ENCODE measurements at regions not wholly inside any gene's neighbourhood (a gene's known extent, or its start where the extent isn't known, plus 50 kb on each side); places are given as distances from the start of the nearest gene placed in this dataset.

- H4K20me1 ChIP-seq (ENCODE audit: insufficient read depth, low read length), result no peaks in the 10 kb centered on the region
- CTCF ChIA-PET (ENCODE audit: unreplicated experiment), result no interaction called here
- H3K9me3 ChIP-seq (ENCODE audit: low read length), result peaks cover 21% of the 10 kb centered on the region; the same call in 1 of the 2 replicates
- TF ChIP-seq CTCF (conservative IDR thresholded peaks at IDR 0.05; ENCODE audit: low read length) (no peak), EZH2phosphoT487 (IDR thresholded peaks at IDR 0.05; ENCODE audit: borderline replicate concordance, low read depth, low read length) (no peak)
- DNase-seq (ENCODE audit: low spot score), result no peak
- H3K4me2 ChIP-seq (ENCODE audit: low read length), result no peak overlapping the region
- H3K9me2 ChIP-seq (ENCODE audit: insufficient read depth, low read length), result no peaks in the 10 kb centered on the region
- H3K36me3 ChIP-seq (ENCODE audit: insufficient read depth, low read length), result no peaks in the 10 kb centered on the region
- no peaks in the 10 kb centered on the region for H3K4me1 ChIP-seq (ENCODE audit: insufficient read depth, low read length, poor library complexity, severe bottlenecking)
- BruUV-seq (replicated peaks), result no TSS peak
- H3K4me3 ChIP-seq (ENCODE audit: low read depth, low read length, poor library complexity, severe bottlenecking), result no peak overlapping the region
- intact Hi-C loops (cut with micrococcal nuclease; ENCODE audit: unreplicated experiment), result no loop called here
- H3K79me2 ChIP-seq (ENCODE audit: insufficient read depth, low read depth, low read length), result no peaks in the 10 kb centered on the region
- no peak overlapping the region for H2AFZ ChIP-seq (ENCODE audit: low read length)
- H3K27ac ChIP-seq (ENCODE audit: low read depth, low read length, poor library complexity, severe bottlenecking), result no peak overlapping the region
- POLR2A ChIA-PET, result no interaction called here
Measured at GRCh38 chr17:17421346-17422216, 55.2 kb upstream of the MED9 start.

GRCh38 chr17:17422217-17422610 is 54.6 kb upstream of the MED9 start:
- POLR2A ChIA-PET, result no interaction called here
- TF ChIP-seq CTCF (conservative IDR thresholded peaks at IDR 0.05; ENCODE audit: low read length) (no peak), EZH2phosphoT487 (IDR thresholded peaks at IDR 0.05; ENCODE audit: borderline replicate concordance, low read depth, low read length) (no peak)
- no peak overlapping the region for H3K4me2 ChIP-seq (ENCODE audit: low read length)
- no peak overlapping the region for H3K27ac ChIP-seq (ENCODE audit: low read depth, low read length, poor library complexity, severe bottlenecking)
- H3K36me3 ChIP-seq (ENCODE audit: insufficient read depth, low read length), result no peaks in the 10 kb centered on the region
- peaks cover 17% of the 10 kb centered on the region; the same call in 1 of the 2 replicates for H3K9me3 ChIP-seq (ENCODE audit: low read length)
- no peaks in the 10 kb centered on the region for H3K79me2 ChIP-seq (ENCODE audit: insufficient read depth, low read depth, low read length)
- H3K9me2 ChIP-seq (ENCODE audit: insufficient read depth, low read length), result no peaks in the 10 kb centered on the region
- intact Hi-C loops (cut with micrococcal nuclease; ENCODE audit: unreplicated experiment), result no loop called here
- CTCF ChIA-PET (ENCODE audit: unreplicated experiment), result no interaction called here
- no TSS peak for BruUV-seq (replicated peaks)
- H2AFZ ChIP-seq (ENCODE audit: low read length), result no peak overlapping the region
- H3K4me1 ChIP-seq (ENCODE audit: insufficient read depth, low read length, poor library complexity, severe bottlenecking), result no peaks in the 10 kb centered on the region
- H4K20me1 ChIP-seq (ENCODE audit: insufficient read depth, low read length), result no peaks in the 10 kb centered on the region
- no peak overlapping the region for H3K4me3 ChIP-seq (ENCODE audit: low read depth, low read length, poor library complexity, severe bottlenecking)
- no peak for DNase-seq (ENCODE audit: low spot score)

- no peak overlapping the region for H3K4me2 ChIP-seq (ENCODE audit: low read length)
- ChIA-PET POLR2A (no interaction called here), CTCF (ENCODE audit: unreplicated experiment) (no interaction called here)
- H4K20me1 ChIP-seq (ENCODE audit: insufficient read depth, low read length), result no peaks in the 10 kb centered on the region
- no peak for DNase-seq (ENCODE audit: low spot score)
- intact Hi-C loops (cut with micrococcal nuclease; ENCODE audit: unreplicated experiment), result no loop called here
- peaks cover 17% of the 10 kb centered on the region; the same call in 1 of the 2 replicates for H3K9me3 ChIP-seq (ENCODE audit: low read length)
- H3K9me2 ChIP-seq (ENCODE audit: insufficient read depth, low read length), result no peaks in the 10 kb centered on the region
- H3K4me1 ChIP-seq (ENCODE audit: insufficient read depth, low read length, poor library complexity, severe bottlenecking), result no peaks in the 10 kb centered on the region
- no peaks in the 10 kb centered on the region for H3K79me2 ChIP-seq (ENCODE audit: insufficient read depth, low read depth, low read length)
- no peak overlapping the region for H2AFZ ChIP-seq (ENCODE audit: low read length)
- no peak overlapping the region for H3K4me3 ChIP-seq (ENCODE audit: low read depth, low read length, poor library complexity, severe bottlenecking)
- BruUV-seq (replicated peaks), result no TSS peak
- TF ChIP-seq EZH2phosphoT487 (IDR thresholded peaks at IDR 0.05; ENCODE audit: borderline replicate concordance, low read depth, low read length), result no peak
- TF ChIP-seq CTCF (conservative IDR thresholded peaks at IDR 0.05; ENCODE audit: low read length), result no peak
- no peaks in the 10 kb centered on the region for H3K36me3 ChIP-seq (ENCODE audit: insufficient read depth, low read length)
- no peak overlapping the region for H3K27ac ChIP-seq (ENCODE audit: low read depth, low read length, poor library complexity, severe bottlenecking)
Measured at GRCh38 chr17:17422641-17423040, 54.2 kb upstream of the MED9 start.

All from OCI-LY7 (cell line).